K562 (cell line): ENCODE measurements at regions not wholly inside any gene's neighbourhood (a gene's known extent, or its start where the extent isn't known, plus 50 kb on each side); places are given as distances from the start of the nearest gene placed in this dataset.
"Not testable (repeated sequence)": the region's sequence is repeated elsewhere in the genome, so short reads cannot be mapped to it uniquely, and the experiment has no call there.

Experiments used
- PYGO2 ChIP-seq: fragments of 450-650 bp; IDR thresholded peaks from 2 replicates; pipeline ENCODE4 v1.6.1; 2016; ENCODE audit warnings: mild to moderate bottlenecking, missing genetic modification characterization, moderate library complexity, missing compliant biosample characterization
- TF ChIP-seq, protein P1 (sequence below): fragments of 250-450 bp; sonication (Bioruptor Pico); IDR thresholded peaks from 2 replicates; pipeline ENCODE4 v1.5.0; 2020; ENCODE audit warnings: mild to moderate bottlenecking, borderline replicate concordance

DNA sequence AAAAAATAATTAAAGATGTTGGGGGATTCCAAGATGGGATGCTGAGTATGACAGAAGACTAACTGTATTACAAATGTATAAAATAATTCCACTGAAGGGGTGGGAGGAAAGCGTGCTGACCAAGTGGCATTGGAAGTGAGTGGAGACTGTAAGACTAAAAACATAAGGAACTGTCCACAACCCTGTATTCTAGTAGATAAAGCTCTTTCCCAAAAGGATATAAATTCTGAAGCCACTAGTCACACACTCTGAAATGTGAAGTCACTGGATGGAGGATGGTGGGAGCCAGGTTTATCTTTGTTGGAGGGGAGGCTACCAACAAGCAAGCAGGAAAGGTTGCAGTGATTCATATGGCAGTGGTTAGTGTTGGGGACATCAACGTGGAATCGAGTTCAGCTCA lies 182.8 kb upstream of the PLGLB2 start:
- TF ChIP-seq, protein P1, sequence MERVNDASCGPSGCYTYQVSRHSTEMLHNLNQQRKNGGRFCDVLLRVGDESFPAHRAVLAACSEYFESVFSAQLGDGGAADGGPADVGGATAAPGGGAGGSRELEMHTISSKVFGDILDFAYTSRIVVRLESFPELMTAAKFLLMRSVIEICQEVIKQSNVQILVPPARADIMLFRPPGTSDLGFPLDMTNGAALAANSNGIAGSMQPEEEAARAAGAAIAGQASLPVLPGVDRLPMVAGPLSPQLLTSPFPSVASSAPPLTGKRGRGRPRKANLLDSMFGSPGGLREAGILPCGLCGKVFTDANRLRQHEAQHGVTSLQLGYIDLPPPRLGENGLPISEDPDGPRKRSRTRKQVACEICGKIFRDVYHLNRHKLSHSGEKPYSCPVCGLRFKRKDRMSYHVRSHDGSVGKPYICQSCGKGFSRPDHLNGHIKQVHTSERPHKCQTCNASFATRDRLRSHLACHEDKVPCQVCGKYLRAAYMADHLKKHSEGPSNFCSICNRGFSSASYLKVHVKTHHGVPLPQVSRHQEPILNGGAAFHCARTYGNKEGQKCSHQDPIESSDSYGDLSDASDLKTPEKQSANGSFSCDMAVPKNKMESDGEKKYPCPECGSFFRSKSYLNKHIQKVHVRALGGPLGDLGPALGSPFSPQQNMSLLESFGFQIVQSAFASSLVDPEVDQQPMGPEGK (CRISPR knock-in tag): not testable (repeated sequence)
- not testable (repeated sequence) for TF ChIP-seq PYGO2
